GDM1 (cell line): ENCODE measurements at regions not wholly inside any gene's neighbourhood (a gene's known extent, or its start where the extent isn't known, plus 50 kb on each side); places are given as distances from the start of the nearest gene placed in this dataset.
"Not testable (repeated sequence)": the region's sequence is repeated elsewhere in the genome, so short reads cannot be mapped to it uniquely, and the experiment has no call there.

Experiments used
- DNase-seq: peaks from one replicate; lab custom pipeline; 2025; lab: John Stamatoyannopoulos, UW

DNA sequence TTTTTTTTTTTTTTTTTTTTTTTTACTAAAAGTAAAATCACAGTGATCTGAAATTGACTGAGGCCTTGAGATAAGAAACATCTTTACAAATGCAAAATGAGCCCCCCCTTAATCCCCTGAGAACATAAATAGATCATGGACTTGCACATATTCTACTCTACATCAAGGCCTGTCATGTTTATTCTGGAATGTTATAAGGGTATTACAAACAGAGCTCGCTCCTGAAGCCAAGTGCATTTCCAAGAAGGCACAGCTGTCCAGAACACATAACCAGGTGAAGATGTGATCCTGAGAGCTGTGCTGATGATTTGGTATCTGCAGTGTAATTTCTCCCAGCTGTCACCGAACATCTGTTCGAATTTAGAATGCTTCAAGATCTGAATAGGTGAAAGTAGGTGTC, 384.5 kb downstream of the GPAT3 start:
- DNase-seq = no peak

DNA sequence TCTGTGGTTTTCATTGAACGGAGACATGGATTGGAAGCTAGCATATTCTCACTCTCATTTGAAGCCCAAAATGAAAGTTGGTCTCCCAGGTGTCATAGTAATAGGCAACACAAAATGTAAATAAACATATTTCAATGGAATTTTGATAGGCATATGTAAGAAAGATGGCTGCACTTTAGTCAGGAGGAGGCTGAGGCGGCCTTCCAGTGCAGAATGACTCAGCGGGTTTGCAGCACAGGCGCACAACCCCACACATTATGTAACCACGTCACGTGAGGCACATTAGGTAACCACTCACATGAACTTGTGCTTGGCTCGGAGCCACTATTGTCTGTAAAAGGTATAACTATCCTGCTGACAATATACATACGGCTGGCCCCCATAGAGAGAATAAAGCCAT, 381.7 kb downstream of the GPAT3 start:
- no peak for DNase-seq

DNA sequence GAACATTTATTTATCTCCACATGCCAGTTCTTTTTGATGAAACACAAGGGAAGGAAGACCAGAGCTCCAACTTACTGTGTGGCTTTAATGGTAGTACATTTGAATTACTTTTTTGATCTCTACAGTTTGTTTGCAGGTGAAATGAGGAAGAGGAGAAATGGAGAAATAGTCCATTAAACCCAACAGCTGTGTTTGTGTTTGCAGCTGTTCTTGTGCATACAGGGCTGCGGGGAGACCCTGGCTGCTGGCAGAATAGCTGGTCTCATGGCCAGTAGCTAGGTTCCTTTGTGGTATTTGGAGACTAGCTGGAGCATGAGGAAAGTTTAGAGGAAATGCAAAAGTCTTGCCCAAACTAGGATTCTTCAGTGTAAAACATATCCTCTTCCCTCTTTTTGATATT, 374.8 kb downstream of the GPAT3 start:
- no peak for DNase-seq

DNA sequence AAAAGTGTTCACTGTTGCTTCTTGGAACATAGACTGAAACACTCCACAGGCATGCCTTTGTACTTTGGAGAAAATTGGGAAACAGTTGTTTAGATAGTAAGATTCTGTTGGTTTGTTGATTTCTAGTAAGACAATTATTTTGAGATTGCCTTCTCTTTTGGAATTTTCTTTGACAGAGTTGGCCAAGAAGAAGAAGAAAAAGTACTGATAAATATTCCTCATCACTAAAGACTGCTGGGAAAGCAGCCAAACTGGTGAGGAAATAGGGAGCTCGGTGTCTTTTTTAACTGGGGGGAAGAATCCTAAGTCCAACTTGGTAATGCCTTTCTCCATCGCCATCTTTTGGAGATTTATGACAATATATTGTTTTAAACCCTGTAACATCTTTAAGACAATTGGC, 370.7 kb downstream of the GPAT3 start:
- DNase-seq = no peak

DNA sequence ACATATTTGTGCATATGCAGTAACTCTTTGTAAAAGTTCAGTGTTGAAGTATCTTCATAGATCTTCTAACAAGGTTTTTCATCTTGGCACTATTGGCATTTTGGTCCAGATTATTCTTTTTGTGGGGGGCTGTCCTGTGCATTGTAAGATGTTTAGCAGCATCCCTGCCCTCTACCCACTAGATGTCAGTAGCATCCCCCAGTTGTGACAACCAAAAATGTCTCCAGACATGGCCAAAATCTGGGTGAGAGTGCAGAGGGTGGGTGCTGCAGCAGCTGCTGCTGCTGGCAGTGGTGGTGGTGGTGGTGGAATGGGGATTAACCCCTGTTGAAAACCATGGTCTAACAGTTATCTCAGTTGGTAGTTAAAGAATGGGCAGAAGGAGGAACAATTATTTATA, 370.0 kb downstream of the GPAT3 start:
- no peak for DNase-seq

DNA sequence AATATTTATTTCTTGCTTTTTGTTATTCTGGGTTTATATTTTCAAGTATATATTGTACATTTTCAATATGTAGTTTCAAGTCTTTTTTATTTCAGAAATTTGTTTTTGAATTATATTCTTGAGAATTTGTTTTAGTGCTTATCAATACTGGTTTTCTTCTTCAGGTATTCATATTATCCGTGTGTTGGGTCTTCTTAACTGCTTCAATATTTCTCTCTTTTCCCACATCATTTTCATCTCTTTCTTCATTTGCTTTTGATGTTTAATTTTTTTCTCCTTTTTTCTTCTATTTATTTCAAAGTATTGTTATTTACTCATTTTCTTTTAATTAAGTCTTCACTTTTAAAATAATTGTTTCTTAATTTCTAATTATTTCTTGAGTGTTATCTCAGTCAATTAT, 367.8 kb downstream of the GPAT3 start:
- not testable (repeated sequence) for DNase-seq

DNA sequence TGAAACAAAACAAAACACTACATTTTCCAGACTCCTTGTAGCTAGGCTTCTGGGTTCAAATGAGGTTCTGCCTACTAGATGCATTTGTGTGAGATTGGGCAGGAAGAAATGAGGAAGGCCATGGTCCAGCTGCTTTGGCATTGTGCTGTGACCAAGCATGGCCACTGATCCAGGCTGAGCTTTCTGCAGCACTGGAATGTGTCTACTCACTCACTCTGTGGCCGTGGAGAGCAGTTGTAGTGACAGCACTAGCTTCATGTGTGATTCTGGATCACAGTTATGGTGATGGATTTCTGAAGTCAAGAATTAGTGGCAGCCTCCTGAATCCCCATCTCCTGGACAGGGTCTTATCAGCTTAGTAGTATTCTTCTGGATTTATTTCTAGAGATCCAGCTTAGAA, 358.9 kb downstream of the GPAT3 start:
- DNase-seq = no peak

DNA sequence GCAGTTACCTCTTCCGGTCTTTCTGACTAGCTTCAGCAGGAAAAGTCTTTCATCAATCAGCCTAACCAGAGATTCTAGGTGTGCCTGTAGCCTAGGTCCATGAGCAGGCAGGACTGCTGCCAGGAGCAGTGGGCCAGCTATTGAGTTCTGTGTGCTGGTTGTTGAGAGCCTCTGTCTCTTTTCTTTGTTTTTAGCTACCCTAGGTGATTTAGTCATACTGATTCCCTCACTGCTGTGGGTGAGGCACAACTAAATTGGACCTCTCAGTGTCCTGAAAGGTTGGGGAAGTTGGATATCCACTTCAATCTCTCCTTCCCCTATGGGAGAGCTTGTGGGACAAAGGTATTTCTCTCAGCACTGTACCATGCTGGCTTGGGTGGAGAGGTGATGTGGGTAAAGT, 354.9 kb downstream of the GPAT3 start:
- DNase-seq = no peak

DNA sequence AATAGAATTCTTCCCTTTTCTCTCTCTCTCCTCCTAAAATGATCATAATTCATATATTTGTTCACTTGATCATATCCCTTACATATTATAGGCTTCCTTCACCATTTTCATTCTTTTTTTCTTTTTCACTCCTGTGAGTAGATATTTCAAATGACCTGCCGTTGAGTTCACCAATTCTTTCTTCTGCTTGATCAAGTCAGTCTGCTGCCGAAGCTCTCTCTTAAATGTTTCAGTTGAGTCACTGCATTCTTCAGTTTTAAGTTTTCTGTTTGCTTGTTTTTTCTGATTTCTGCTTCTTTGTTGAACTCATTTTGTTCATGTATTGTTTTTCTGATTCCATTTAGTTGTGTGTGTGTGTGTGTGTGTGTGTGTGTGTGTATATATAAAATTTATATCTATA, 354.3 kb downstream of the GPAT3 start:
- no peak for DNase-seq

DNA sequence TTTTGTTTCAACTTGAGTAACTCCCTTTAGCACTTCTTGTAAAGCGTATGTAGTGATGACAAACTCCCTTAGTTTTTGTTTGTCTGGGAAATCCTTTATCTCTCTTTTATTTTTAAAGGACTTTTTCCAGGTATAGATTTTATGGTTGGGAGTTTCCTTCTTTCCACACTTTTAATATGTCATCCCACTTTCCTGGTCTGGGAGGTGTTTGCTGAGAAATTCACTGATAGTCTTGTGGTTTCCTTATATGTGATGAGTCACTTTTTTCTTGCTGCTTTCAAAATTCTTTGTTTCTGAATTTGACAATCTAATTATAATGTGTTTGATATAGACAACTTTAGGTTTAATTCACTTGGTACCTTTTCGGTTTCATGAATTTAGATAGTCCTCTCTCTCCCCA, 353.9 kb downstream of the GPAT3 start:
- no peak for DNase-seq

DNA sequence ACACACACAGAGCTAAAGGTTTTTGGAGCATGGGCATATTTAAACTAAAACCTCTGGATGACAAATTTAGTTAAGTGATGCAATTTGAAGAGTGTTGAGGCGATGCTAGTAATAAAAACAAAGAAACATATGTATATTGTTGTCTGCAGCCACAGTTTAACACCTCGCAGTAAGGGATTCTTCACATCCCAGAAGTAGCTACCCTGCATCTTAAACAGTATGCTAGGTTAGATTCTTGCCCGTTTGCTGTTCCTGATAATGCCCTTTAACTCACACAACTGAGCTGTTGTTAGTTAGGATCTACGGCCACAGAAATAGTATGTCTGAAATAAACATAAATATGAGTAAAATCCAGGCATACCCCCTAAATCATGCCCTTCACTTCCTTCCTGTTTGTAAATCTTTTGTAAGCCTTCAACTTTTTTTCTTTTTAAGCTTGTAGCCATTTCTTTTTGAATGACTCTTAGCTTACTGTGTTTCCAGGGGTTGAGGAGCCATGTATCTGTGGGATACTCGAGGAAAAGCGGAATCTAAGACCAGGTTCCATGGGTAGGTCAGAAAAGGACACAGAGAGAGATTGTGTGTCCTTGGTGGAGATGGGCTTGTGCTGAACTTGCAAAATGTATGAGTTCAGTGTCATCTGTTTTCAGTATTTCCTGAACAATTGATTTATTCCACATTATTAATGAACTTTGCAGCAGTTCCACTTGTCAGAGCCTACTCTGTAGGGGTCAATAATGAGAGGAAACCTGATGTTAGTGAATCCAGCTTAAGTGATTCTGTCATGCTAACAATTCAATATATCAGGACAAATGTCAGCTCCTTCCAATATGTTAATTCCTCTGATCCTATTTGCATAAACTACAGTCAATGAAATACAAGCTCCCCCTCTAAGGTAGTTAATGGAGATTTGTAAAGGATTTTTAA, 349.6 kb downstream of the GPAT3 start:
- no peak for DNase-seq

DNA sequence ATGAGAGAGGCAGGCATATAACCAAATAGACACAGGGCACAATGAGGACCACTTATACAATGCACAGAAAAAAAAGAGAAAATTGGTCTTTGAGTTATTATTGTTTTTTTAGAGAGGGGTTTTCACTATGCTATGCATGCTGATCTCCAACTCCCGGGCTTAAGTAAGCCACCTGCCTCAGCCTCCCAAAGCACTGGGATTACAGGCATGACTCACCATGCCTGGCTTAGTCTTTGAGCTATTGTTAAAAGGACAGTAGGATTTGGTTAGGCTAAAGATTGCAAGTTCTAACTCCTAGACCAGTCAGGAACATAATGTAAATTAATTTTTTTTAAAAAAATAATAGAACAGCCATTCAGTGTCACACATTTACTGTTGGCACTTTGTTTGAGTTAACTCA, 340.1 kb downstream of the GPAT3 start:
- DNase-seq = no peak

DNA sequence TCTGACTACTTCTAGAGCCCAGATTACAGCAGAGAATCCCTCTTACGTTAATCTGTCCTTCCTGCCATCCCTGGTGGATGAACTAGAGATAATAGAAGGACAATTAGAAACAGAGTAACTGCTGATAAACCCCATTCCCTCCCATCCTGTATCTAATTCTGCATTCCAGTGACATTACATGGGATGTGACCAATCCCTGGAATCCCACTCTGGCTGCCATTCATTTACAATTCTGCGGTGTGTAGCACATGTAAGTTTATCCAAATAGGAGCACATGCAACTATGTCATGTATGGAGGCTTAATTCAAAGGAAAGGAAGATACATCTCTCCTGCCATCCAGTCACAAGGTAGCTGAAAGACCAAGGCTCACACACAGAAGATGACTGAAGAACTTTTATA, 339.5 kb downstream of the GPAT3 start:
- no peak for DNase-seq

DNA sequence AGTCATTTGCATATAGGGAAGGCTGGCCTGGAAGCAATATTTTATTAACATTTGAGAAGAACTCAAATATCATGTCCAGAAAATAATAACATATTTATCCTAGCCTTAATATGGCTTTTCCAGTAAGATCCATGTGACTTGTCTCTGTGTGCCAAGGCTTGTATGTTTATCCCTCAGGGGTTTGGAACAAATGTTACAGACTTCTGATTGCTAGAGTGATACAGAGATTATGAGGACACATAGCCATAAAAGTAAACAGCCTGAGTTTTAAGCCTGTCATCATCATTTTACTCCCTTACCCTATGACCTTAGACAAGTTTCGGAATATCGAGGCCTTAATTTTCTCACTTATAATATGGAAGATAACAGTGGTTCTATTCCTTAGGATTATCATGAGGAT, 338.1 kb downstream of the GPAT3 start:
- DNase-seq = no peak

DNA sequence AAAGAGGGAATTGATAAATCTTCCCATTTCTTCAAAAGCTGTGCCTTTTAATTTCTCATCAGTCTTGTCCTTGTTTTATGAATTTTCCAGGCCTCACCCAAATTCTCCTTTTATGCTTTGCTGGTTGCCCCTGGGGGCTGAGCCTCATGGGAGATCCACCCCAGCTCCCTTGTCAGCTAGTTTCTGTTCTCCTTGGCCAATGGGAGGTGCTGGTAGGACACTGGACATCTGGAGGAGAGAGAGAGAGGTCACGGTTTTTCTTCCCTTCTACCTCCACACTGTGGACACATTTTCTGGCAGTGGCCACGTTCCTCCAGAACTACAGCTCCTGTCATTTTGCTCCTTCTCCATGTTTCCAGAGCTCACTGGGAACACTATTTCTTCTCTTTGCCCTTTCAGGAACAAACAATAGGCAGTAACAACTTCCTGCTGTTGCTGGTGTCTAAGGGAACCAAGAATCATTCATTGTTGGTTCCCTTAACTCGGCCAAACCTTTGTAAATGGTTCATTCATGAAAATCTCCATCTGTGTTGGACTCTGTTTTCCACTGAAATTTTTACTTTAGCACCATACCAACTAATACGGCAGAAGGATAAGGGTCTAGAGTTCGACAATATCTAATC, 334.5 kb downstream of the GPAT3 start:
- DNase-seq = no peak

DNA sequence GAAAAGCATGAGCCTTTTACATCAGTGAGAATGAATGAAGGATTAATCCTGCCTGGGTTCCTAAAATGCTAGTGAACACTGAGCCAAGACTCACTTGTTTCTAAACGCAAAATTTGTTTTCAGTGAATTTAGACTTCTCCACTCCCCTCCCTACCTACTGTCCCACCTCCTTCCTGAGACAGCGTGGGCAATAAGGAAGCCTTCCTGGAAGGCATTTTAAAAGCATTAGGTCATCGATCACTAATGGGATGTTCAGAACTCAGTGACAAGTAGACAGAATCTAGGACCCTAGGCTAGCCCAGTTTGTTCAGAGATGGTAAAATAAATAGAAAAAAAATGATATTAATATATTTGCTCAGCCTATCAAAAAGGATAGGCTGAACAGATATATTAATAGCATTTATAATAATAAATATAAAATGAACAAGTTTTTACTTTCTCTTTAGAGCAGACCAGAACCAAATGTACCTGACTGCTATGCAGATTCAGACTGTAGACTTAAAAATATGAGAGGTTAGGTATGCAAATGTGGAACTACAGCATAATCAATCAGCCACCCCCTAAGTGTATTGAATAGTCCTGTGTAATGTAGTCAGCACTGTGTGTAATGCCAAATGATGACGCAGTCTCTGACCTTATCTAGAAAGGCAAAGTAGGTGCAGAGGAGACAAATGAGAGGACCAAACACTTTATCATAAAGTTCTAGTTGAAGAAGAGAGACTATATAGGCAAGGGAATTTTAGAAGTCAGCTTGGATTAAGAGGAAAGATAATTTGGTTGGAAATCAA, 331.1 kb downstream of the GPAT3 start:
- DNase-seq = no peak

DNA sequence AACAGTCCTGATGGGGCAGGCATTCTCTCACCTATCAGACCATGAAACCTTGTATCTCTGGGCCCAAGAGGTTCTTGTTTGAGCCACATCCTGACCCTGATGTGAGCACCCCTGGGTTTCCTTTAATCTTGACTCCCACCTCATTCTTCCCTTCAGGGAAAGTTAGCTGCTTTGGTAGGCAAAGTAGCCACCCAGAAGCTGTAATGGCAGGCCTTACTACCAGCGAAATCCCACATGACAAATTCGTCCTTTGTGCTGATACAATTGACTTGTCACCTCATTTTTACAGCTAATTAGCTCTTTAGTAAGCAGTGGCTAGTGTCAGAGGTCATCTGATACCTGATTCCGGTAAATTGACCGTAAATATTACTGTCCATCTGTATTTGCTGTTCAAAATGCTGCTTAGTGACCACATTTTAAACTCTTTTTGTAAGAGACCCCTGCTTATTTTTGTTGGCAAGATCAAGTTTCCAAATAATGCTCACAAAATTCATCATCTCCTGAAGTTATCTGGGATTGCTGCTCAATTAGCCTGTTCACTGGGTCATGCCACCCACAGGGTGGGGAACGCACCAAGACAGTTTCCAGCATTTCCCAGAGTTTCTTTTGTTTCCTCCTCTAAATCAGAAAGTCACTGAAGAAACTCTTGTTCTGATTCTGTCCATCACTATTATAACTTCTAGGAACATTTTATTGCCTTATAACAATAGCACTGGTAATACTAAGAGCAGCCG, 329.7 kb downstream of the GPAT3 start:
- DNase-seq = no peak

DNA sequence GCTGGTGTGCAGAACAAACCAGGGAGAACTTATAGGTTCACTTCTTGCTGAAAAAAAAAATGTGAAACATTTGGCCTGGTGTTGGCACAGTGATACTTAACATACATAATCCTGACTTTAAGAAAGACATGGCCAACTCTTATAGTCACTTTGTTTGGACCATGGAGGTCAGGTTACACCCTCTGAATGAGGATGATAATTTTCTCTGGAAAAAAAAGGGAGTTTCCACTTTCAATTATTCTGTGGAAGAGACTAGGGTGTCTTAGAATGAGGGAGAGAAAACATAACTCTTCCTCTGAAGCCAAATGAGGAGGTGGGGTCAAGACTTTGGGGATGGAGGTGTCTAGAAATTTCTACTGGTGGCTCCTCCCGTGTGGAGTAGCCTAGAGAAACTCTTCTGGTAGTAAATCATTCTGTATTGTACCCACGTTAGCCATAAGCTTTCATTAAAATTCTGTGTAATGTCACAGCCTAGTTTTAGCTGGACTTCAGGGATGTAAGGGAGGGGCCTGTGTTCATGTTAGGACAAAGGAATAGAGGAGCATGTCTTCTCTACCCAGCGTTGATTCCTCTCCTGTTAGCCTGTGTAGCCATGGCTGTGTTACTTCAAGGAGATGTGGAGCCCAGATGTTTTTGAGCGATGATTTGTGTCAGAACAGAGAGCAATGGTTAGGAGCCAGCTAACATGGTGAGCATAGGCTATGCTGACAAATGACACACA, 328.3 kb downstream of the GPAT3 start:
- no peak for DNase-seq

DNA sequence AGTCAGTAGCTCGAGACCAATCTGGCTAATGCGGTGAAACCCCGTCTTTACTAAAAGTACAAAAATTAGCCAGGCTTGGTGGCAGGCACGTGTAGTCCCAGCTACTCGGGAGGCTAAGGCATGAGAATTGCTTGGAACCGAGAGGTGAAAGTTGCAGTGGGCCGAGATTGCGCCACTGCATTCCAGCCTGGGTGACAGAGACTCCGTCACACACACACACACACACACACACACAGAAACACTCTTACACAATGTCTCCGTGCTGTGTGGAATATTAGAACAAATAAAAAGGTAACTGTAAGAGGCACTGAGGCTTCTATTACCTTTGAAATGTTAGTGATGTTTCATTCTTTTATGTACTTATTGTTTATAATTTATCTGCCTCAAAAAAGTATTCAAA, 326.6 kb downstream of the GPAT3 start:
- DNase-seq = no peak

DNA sequence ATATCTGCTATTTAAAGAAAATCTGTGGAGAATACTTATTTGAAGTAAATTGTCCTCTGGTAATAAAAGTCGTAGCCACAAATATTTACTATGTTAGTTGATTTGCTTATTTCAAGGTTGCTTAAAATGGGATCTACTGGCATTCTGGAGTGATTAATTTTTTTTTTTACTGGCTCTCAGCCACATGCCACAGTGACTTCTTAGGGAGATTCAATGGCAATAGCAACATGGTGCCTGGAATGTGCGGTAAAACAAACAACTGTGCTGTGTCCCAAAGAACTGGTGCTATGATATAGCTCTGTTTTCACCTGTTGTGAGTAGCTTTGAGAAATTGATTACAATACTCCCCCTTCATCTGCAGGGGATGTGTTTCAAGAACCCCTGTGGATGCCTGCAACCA, 324.3 kb downstream of the GPAT3 start:
- DNase-seq = no peak

DNA sequence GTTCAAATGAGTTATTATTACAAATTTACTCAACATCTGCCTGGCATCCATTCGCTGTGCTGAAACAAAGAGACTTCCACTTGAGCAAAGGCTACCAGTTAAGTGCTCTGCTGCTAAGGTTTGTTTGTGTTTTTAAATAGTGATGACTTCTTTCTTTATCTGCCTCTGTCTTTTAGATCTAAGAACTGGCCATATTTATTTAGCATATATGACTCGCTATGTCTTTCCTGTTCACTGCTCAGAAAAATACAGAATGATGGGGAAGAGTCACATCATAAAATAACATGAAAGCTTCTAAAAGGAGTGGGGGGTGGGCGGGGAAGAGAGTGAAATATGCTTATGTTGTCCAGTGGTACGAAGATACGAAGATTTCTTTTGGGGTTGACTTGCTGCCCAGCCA, 322.2 kb downstream of the GPAT3 start:
- DNase-seq = no peak

DNA sequence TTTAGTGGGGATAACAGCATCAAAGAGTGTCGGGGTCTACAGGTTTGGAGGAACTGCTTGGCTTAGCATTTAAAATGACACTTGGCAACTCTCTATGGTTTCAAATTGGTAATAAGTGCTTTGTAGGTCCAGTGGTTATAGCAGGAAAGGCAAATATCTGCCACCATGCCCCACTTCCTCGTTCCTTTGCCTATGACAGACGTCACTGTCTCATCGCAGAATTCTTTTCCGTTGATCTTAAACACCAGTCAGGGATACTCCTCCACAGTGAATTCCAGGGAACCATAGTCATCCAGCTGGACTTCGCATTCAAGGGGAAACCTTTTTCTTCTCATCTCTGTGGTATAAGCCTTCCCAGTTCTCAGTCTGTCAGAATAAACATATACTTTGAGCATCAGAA, 319.1 kb downstream of the GPAT3 start:
- DNase-seq = no peak
